SW 1271 (cell line): ENCODE measurements at regions not wholly inside any gene's neighbourhood (a gene's known extent, or its start where the extent isn't known, plus 50 kb on each side); places are given as distances from the start of the nearest gene placed in this dataset.

Experiments used
- DNase-seq, 2 experiments: peaks; one replicate each; lab custom pipeline; 2025; lab: John Stamatoyannopoulos, UW

DNA sequence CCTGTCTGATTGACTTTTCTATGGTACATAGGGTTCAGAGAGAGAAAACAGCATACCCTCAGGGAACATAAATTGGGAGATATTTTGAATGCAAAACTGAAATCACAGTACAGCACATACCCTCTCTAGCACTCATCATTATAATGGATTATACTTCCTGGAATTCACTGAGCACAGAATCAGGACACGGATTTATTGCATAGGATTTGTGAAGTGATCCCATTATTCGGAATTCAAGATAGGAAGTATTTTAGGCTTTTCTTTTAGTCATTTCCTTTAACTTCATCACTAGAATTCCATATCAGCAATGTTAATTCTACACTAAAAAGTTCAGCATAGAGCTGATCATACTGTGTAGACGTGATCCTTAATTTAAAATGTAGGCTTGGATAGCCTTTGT, 407.0 kb downstream of the PID1 start:
- DNase-seq = no peak

DNA sequence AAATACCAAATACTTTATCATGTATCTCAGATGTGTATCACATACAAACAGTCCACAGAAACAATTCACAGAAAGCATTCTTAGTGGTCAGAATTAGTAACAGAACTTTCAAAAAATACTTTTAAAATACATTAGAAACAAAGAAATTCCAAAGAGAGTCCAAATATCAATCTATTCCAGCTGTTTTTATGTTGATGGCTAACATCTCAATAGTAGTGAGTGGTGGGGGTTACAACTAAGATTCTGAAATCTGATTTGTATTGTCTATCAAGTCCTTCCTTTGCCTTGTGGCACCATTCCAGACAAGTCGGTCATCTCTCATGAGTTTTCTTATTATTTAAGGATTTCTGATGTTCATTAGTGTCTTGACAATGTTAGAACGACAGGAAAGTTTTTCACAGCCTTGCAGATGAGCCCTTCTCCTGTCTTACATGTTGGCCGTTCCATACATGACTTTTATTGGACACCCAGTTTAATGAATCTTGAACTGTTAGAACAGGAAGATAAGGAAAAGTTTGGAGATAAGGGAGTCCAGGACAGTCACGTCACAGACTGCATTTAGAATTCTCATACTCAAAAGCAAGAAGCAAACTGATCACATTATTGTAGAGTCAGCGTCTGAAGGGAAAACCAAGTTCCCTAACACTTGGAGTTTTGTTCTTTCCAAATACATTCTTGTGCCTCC, 410.3 kb downstream of the PID1 start:
- no peak for DNase-seq

DNA sequence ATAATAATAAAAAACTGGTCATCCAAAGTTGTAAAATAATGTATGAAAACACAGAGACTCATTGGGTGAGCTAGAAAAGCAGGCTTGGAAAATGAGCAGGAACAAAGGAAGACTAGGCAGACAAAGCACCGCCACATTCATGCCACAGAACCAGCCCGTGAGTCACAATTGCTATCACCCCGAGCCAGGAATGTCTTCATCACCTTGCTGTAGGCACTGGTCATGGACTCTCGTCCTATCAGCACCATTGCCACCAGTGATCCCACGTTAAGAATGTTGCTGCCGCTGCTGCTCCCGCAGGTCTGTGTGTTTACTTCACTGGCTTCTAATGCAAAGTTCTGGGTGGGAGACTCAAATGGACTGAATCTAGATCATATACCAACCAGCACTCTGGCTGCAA, 417.9 kb downstream of the PID1 start:
- DNase-seq = no peak

DNA sequence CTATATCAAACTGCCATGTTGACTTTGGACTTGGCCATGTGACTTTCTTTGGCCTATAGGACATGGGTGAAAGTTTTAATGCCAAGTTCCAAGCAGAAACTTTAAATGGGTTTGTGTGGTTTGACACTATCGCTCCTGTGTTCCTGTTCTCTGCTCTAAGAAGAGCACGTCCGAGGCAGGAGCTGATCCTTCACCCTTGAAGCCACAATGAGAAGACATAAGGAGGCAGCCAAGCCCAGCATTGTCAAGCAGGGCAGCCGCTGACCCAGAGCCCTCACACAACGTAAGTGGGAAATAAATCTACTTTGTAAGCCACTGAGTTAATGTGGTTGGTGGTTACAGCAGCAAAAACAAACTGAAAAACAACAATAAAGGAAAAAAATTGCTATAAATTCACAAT, 422.4 kb downstream of the PID1 start:
- no peak for DNase-seq

DNA sequence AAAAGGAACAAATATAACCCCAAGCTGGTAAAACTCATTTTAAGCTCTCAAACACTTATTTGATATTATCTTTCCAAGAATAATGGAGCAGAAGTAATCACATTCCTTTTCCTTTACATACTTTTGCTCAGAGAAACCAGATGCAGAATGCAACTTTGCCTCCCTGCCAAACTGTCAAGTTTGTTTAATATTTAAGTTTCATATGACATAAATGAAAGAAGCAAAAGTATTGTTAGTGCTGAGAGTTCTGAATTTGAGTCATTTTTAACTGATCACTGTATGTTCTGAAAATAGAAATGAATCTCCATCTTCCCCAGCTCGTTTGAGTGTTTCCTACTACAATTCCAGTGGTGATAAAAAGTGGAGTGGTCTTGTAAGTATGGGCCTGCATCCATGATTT, 423.4 kb downstream of the PID1 start:
- no peak for DNase-seq

- no peak for DNase-seq
Observed at GRCh38 chr2:228846161-228846560, 424.9 kb downstream of the PID1 start.

- no peak for DNase-seq
Observed at GRCh38 chr2:228845162-228845925, 425.7 kb downstream of the PID1 start.

GRCh38 chr2:228841877-228842276, 429.2 kb downstream of the PID1 start:
- no peak for DNase-seq

DNA sequence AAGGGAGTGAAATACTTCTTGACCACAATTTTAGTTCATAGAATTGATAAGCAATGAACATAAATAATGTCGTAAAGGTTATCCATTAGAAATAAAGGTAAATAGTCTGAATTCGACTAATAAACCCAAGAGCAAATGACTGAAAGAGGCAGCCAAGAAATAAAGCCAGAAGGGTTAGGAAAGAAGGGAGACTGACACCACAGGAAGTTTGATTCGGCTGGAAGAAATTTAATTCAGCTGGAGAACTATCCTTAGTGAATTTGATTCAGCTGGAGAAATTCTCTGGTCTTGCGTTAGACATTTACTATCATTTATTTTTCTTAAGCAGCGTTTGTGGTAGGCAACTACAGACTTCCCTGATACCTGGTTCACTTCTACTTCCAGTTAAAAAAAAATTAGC, 429.6 kb downstream of the PID1 start:
- DNase-seq = no peak

DNA sequence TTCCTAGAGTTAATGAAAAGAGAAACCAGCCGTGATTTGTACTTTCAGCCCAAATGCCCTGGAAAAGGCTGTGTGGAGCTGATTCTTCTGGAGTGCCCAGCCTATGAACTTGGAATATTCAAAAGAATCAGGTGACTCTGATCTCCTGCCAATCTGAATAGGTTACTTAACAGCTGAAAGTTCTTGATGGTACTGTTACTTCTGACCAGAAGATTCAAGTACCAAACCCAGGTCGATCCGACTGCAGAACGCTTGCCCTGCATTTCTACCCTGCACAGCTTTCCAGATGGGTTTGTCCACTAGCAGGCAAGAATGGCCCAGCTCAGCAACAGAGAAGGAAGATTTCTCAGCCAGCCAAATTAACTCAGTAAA, 430.4 kb downstream of the PID1 start:
- DNase-seq = no peak

DNA sequence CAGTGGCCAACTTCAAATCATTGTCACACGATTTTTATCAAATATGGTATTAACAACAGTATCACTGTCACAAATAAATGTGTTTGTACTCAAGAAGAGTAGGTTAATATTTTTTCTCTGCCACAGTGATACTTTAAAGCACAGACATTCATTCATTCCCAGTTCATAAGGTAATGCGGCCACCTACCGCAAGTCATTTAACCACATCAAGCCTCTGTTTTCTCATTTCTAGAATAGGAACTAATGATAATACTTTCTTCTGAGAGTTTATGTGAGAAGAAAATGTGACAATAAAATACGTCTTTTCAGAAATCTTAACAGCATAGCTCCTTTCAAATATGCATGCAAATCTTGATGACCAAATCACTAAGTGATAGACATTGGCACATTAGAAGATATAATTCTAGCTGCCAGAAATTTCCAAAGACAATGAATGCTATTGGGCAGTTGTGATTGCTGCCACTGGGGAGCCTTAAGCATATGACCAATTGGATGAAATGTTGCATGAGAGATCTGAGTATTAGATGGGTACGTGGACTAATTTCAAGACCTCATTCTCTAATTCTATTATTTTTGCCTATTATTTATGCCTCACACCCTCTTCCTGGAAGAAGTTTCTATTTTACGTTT, 430.9 kb downstream of the PID1 start:
- no peak for DNase-seq

GRCh38 chr2:228839421-228839876, 431.6 kb downstream of the PID1 start:
- no peak for DNase-seq

DNA sequence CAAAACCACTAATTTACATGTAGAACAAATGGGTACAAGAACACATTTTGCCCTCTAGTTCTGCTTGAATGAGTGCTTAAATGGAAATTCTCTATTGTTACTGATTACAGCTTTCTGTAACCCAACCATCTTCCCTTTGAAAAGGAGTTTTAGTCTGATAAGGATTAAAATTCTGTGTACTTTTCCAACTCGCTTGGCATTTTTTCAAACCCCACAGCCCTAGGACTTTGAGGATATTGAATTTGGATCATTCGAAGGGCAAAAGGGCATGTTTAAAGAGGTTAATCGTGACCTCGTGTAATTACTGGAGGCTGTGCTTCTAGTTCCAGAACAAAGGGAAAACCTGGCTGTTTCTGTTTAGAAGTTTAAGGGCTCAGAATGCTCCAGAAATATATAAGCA, 432.3 kb downstream of the PID1 start:
- DNase-seq = no peak

GRCh38 chr2:228828397-228828796, 442.7 kb downstream of the PID1 start:
- no peak for DNase-seq

- DNase-seq = no peak
Observed at GRCh38 chr2:228827056-228827700, 443.9 kb downstream of the PID1 start.

GRCh38 chr2:228819701-228820100, 451.4 kb downstream of the PID1 start:
- DNase-seq = no peak

DNA sequence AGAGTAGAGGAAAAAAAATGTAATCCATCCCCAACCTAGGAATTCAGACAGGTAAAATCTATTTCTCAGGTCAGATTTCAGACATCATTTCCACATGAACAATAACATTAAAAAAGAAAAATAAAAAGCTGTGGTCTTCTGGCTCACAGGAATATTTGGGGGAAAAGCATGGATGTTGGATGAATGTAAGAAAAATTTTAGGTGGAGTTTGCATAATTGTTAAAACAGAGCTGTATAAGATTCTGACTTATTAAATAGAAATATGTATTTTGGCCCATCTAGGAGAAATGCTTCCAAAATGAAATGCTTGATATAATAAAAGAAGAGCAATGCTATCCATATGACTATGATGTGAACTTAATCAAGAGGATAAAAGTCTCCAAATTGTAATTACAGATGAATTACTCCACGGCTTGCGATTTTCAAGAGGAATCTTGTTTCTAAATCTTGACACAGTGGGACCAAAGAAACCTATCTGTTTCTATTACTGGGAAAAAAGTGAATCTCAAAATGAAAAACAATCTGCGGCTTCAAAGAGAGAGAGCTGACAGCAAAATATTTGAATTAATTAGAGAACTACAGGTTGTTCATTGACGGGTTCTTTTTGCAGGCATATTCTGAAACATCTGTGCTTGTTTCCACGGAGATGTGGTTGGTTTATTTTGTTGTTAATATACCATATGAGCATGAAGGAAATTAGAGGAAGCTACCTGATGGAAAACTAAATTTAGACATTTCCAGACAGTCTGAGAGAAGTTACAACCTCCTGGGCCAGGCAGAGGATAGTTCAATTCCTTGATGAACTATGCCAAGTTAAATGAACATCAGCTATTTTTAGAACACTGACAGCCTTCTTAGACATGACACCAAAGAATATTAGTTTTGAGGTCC, 468.7 kb downstream of the PID1 start:
- DNase-seq = no peak

- no peak for DNase-seq
Observed at GRCh38 chr2:228801451-228801850, 469.6 kb downstream of the PID1 start.

- no peak for DNase-seq
Observed at GRCh38 chr2:228799208-228799588, 471.9 kb downstream of the PID1 start.

DNA sequence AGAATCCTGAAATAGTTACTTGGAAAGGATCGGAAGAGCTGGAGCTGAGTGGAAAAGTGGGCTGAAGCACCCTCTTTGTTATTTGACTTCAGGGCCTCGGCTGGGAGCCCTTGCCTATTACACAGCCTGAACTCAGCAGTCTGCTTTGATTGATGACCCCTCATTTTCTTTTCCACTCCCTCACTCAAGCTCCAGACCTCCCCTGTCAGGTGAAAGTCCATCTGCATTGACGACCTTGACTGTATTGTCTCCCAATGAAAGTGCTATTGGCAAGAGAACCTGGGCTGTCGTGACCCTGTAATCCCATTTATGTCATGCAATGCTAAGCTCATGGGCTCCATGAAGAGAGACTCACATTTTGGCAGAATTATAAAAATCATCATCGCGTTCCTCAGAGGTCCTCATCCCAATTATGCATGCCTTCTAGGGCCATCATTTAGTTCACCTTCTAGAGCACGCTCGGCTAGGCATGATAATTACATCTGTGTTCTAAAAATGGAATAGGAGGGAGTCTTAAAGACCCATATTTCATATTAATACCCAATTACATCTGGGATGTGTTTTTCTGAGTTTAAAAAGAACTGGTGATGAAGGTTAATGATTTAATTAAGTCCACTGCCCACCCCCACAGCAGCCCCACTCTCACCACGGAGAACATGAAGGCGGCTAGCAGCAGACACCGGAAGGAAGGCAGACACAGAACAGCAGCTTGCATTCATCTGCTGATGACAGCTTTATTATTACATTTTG, 472.5 kb downstream of the PID1 start:
- no peak for DNase-seq

GRCh38 chr2:228796386-228796785, 474.7 kb downstream of the PID1 start:
- DNase-seq = no peak
